CD14-positive monocyte (primary cell): ENCODE measurements at regions not wholly inside any gene's neighbourhood (a gene's known extent, or its start where the extent isn't known, plus 50 kb on each side); places are given as distances from the start of the nearest gene placed in this dataset.

Source experiments
- DNase-seq, 3 donors: peaks; one replicate each; pipeline ENCODE4 v3.0.0-alpha.2; 2011 to 2022
- H2AFZ ChIP-seq: 2 replicates; pipeline ENCODE4 v1.6.0; 2012; ENCODE audit warnings: mild to moderate bottlenecking, low read depth, low read length, inconsistent platforms; ENCODE audit not compliant: insufficient read depth, poor library complexity, severe bottlenecking
- H3K27ac ChIP-seq, 2 donors: 1 replicate in 1 of 2; 2 replicates in 1 of 2; pipeline ENCODE4 v1.5.1; 2012 to 2013; ENCODE audit warnings: low read length in 2 of 2, control low read depth in 1 of 2, inconsistent platforms in 1 of 2, low read depth in 1 of 2, mild to moderate bottlenecking in 1 of 2
- H3K27me3 ChIP-seq, 2 donors: one replicate each; pipeline versions ENCODE4 v1.6.0 to v1.6.1; 2011 to 2013; ENCODE audit warnings: low read length in 2 of 2; ENCODE audit not compliant: control insufficient read depth in 2 of 2, insufficient read depth in 2 of 2
- H3K36me3 ChIP-seq, 2 donors: replicated peaks in 1 of 2; 1 replicate in 1 of 2; 2 replicates in 1 of 2; pipeline versions ENCODE4 v1.5.1 to v1.6.1; 2012 to 2013; ENCODE audit warnings: low read length in 2 of 2, control low read depth in 1 of 2, inconsistent platforms in 1 of 2, mild to moderate bottlenecking in 1 of 2; ENCODE audit not compliant: insufficient read depth in 2 of 2, control insufficient read depth in 1 of 2
- H3K4me1 ChIP-seq, 2 donors: 1 replicate in 1 of 2; 2 replicates in 1 of 2; pipeline versions ENCODE4 v1.5.1 to v1.6.1; 2012 to 2013; ENCODE audit warnings: low read length in 2 of 2, control low read depth in 1 of 2, inconsistent platforms in 1 of 2, mild to moderate bottlenecking in 1 of 2, moderate library complexity in 1 of 2; ENCODE audit not compliant: insufficient read depth in 2 of 2, control insufficient read depth in 1 of 2
- H3K4me2 ChIP-seq: replicated peaks from 2 replicates; pipeline ENCODE3; 2012; ENCODE audit warnings: low read length, moderate library complexity, mild to moderate bottlenecking; ENCODE audit not compliant: poor library complexity, severe bottlenecking; ENCODE audit errors: extremely low read depth
- H3K4me3 ChIP-seq, 3 experiments: fragments of 200-600 bp in 1 of 3; sonication (generic) in 1 of 3; replicated peaks in 1 of 3; 1 replicate in 2 of 3; 2 replicates in 1 of 3; pipeline ENCODE4 v1.5.1; 2011 to 2013; ENCODE audit warnings: low read length in 3 of 3, mild to moderate bottlenecking in 3 of 3, control low read depth in 2 of 3, low read depth in 2 of 3, inconsistent platforms in 1 of 3, moderate library complexity in 1 of 3
- H3K79me2 ChIP-seq: 2 replicates; pipeline ENCODE4 v1.6.0; 2012; ENCODE audit warnings: mild to moderate bottlenecking, control low read depth, inconsistent platforms, low read length, moderate library complexity; ENCODE audit not compliant: insufficient read depth
- H3K9ac ChIP-seq: 2 replicates; pipeline ENCODE4 v1.6.0; 2017; ENCODE audit warnings: low read length, mild to moderate bottlenecking; ENCODE audit not compliant: insufficient read depth, poor library complexity, severe bottlenecking
- H3K9me3 ChIP-seq, 2 donors: replicated peaks in 1 of 2; 1 replicate in 1 of 2; 2 replicates in 1 of 2; pipeline versions ENCODE4 v1.5.1 to v1.6.1; 2012 to 2013; ENCODE audit warnings: low read length in 2 of 2, control low read depth in 1 of 2; ENCODE audit not compliant: control insufficient read depth in 1 of 2, insufficient read depth in 1 of 2
- H4K20me1 ChIP-seq: 2 replicates; pipeline ENCODE4 v1.6.0; 2012; ENCODE audit warnings: mild to moderate bottlenecking, low read length, control low read depth, moderate library complexity; ENCODE audit not compliant: insufficient read depth
- H3K27ac Mint-ChIP-seq, 7 donors: one replicate each; pipeline ENCODE4 v1.8.0; 2020; ENCODE audit warnings: mild to moderate bottlenecking in 7 of 7, mixed read lengths in 7 of 7, moderate library complexity in 6 of 7, inconsistent platforms in 2 of 7
- H3K27me3 Mint-ChIP-seq, 3 donors: one replicate each; pipeline ENCODE4 v1.8.0; 2021 to 2022; ENCODE audit warnings: low read depth in 3 of 3, mild to moderate bottlenecking in 3 of 3, mixed read lengths in 3 of 3, moderate library complexity in 3 of 3, inconsistent platforms in 1 of 3
- H3K36me3 Mint-ChIP-seq, 2 donors: one replicate each; pipeline ENCODE4 v1.8.0; 2020; ENCODE audit warnings: mixed read lengths in 2 of 2, inconsistent platforms in 1 of 2, mild to moderate bottlenecking in 1 of 2
- H3K4me1 Mint-ChIP-seq: one replicate; pipeline ENCODE4 v1.8.0; 2020; ENCODE audit warnings: mild to moderate bottlenecking, mixed read lengths
- H3K4me3 Mint-ChIP-seq, 2 donors: one replicate each; pipeline ENCODE4 v1.8.0; 2020; ENCODE audit warnings: mild to moderate bottlenecking in 2 of 2, mixed read lengths in 2 of 2, moderate library complexity in 1 of 2
- H3K9me3 Mint-ChIP-seq, 7 donors: one replicate each; pipeline ENCODE4 v1.8.0; 2020 to 2022; ENCODE audit warnings: mixed read lengths in 7 of 7, mild to moderate bottlenecking in 6 of 7, moderate library complexity in 6 of 7, inconsistent platforms in 2 of 7
- WGBS: methylation state at CpG from one replicate; pipeline ENCODE4 v1.1.5; 2013; ENCODE audit warnings: missing lambda C conversion rate; ENCODE audit not compliant: insufficient coverage; 5-methylcytosine and 5-hydroxymethylcytosine counted together
- intact Hi-C, 2 donors: fragments of 100-400 bp; cut with micrococcal nuclease; formaldehyde crosslinking; loops; one replicate each; pipeline versions ENCODE4 v1.15.0 to v1.15.1; 2023
- TF ChIP-seq, protein P1 (sequence below): fragments of 200-600 bp; IDR thresholded peaks from one replicate; pipeline ENCODE4 v1.8.0; 2022; ENCODE audit warnings: antibody characterized with exemption, mild to moderate bottlenecking

DNA sequence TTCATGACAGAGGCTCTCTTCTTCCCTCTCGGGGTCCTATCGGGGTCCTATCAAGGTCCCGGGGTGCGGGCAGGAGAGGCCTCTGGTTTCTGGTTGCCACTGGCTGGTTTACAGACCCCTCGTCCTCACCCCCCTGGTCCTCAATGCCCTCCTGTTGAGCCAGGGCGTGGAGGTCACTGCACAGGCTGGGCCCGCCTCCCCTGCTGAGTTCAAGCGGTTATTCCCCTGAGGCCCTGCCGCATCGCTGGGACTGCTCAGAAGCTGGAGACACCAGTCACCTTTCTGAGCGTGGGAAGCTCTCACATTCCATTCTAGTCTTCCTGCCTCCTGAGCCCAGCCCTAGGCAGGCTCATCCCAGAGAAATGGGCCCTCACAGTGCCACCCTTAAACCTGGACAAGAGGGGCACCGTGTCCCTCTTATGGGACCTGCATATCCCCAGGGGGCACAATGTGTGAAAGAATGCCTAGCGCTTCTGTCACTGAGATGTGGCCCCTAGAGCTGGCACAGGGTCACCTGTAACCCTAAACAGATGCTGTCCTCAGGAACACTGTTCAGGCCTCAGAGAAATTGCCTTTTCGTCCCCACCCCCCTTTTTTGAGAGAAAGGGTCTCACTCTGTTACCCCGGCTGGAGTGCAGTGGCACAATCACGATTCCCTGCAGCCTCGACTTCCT, 177.7 kb upstream of the RGS6 start:
- intact Hi-C loops, result loop anchor here in 1 of 2 donors (10.0 kb wide), 1 partner anchor 650 kb away; no protein-coding TSS in a partner anchor
- H3K4me3 ChIP-seq, result no peak overlapping the region
- no peaks in the 10 kb centered on the region for H4K20me1 ChIP-seq
- H3K36me3 ChIP-seq, result no peaks in the 10 kb centered on the region
- no peak overlapping the region for H3K9ac ChIP-seq
- TF ChIP-seq, protein P1, sequence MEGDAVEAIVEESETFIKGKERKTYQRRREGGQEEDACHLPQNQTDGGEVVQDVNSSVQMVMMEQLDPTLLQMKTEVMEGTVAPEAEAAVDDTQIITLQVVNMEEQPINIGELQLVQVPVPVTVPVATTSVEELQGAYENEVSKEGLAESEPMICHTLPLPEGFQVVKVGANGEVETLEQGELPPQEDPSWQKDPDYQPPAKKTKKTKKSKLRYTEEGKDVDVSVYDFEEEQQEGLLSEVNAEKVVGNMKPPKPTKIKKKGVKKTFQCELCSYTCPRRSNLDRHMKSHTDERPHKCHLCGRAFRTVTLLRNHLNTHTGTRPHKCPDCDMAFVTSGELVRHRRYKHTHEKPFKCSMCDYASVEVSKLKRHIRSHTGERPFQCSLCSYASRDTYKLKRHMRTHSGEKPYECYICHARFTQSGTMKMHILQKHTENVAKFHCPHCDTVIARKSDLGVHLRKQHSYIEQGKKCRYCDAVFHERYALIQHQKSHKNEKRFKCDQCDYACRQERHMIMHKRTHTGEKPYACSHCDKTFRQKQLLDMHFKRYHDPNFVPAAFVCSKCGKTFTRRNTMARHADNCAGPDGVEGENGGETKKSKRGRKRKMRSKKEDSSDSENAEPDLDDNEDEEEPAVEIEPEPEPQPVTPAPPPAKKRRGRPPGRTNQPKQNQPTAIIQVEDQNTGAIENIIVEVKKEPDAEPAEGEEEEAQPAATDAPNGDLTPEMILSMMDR, result no peak
- no peak overlapping the region for H3K4me2 ChIP-seq
- no peaks in the 10 kb centered on the region for H3K79me2 ChIP-seq
- no peaks in the 10 kb centered on the region for H3K9me3 ChIP-seq
- no peaks in the 10 kb centered on the region for H3K27me3 ChIP-seq
- H3K4me1 ChIP-seq, result peaks cover 0 to 3% of the 10 kb centered on the region in 2 donors
- peaks cover 13% of the 10 kb centered on the region for H3K4me1 Mint-ChIP-seq
- H3K9me3 Mint-ChIP-seq, result peaks cover 0 to 1% (median 0%) of the 10 kb centered on the region in 7 donors
- peaks cover 0 to 4% (median 4%) of the 10 kb centered on the region in 3 donors for H3K27me3 Mint-ChIP-seq
- H3K36me3 Mint-ChIP-seq, result no peaks in the 10 kb centered on the region
- H3K27ac ChIP-seq, result no peak overlapping the region
- H3K4me3 Mint-ChIP-seq, result no peak overlapping the region
- no peak overlapping the region for H2AFZ ChIP-seq
- H3K27ac Mint-ChIP-seq, result no peak overlapping the region
- 91% methylated on average over 15 of the region's 17 CpGs for WGBS
- DNase-seq, result no peak

DNA sequence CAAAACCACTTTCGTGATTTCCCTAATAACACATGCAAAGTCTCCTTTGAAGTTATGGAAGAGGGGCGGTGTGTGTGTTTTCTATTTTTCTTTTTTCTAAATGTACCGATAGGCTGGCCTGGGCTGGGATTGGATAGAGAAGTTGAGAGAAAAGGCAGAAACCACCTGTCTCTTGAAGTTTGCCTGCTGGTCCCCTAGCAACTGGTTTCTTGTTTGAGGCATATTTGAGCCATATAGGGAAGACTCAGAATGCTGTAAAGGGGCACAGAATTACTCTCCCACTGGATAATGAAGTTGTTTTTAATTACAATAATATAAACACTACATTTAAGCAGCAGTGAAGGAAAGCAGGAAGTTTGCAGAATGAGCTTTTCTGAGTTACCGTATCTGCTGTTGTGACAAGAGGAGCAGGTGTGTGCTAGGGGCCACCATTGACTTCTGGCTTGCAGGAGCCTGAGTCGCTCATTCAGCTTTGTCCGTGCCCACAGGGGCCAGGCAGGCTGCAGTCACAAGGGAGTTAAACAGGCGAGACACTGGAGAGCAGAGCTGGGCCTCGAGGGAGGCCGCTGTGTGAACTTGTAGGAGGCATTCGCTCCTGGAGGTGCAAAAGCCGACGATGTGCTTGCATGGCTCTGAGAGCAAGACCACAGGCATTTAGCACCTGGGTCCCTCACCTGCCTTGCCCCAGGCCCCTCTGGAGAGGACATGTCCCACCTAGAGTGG, 173.8 kb upstream of the RGS6 start:
- 90% methylated on average over 9 of the region's 12 CpGs for WGBS
- Mint-ChIP-seq H3K4me1 (no peaks in the 10 kb centered on the region), H3K4me3 (no peak overlapping the region), H3K9me3 (peaks cover 0 to 4% (median 1%) of the 10 kb centered on the region in 7 donors), H3K27ac (no peak overlapping the region), H3K36me3 (no peaks in the 10 kb centered on the region), H3K27me3 (peaks cover 2 to 4% (median 4%) of the 10 kb centered on the region in 3 donors)
- Histone ChIP-seq H3K27ac (no peak overlapping the region), H3K9ac (no peak overlapping the region), H3K9me3 (no peaks in the 10 kb centered on the region), H3K4me3 (no peak overlapping the region), H4K20me1 (no peaks in the 10 kb centered on the region), H3K4me2 (no peak overlapping the region), H2AFZ (no peak overlapping the region), H3K36me3 (no peaks in the 10 kb centered on the region), H3K27me3 (no peaks in the 10 kb centered on the region), H3K79me2 (no peaks in the 10 kb centered on the region), H3K4me1 (no peaks in the 10 kb centered on the region)
- intact Hi-C loops, result loop anchor here in 1 of 2 donors (10.0 kb wide), 1 partner anchor 654 kb away; no protein-coding TSS in a partner anchor
- TF ChIP-seq, protein P1, result no peak
- no peak for DNase-seq
